Mesendoderm (in vitro differentiated cells): ENCODE measurements at regions not wholly inside any gene's neighbourhood (a gene's known extent, or its start where the extent isn't known, plus 50 kb on each side); places are given as distances from the start of the nearest gene placed in this dataset.
"Not testable (repeated sequence)": the region's sequence is repeated elsewhere in the genome, so short reads cannot be mapped to it uniquely, and the experiment has no call there.

Source experiments
- DNase-seq: peaks from one replicate; pipeline ENCODE4 v3.0.0; 2013
- H2AK5ac ChIP-seq: 2 replicates; pipeline ENCODE4 v1.6.1; 2013; ENCODE audit warnings: low read length, inconsistent platforms
- H2BK120ac ChIP-seq: 2 replicates; pipeline ENCODE4 v1.6.1; 2013; ENCODE audit warnings: low read depth, mild to moderate bottlenecking, low read length, moderate library complexity, mixed read lengths
- H2BK15ac ChIP-seq: replicated peaks from 2 replicates; pipeline ENCODE4 v1.6.1; 2013; ENCODE audit warnings: low read depth, mild to moderate bottlenecking, moderate library complexity
- H2BK5ac ChIP-seq: 2 replicates; pipeline ENCODE4 v1.6.1; 2013; ENCODE audit warnings: low read length, inconsistent platforms
- H3K18ac ChIP-seq: 2 replicates; pipeline ENCODE4 v1.6.1; 2013; ENCODE audit warnings: mild to moderate bottlenecking, low read length, mixed read lengths
- H3K23ac ChIP-seq: one replicate; pipeline ENCODE4 v1.6.1; 2013; ENCODE audit warnings: low read length
- H3K27ac ChIP-seq: 2 replicates; pipeline ENCODE4 v1.5.1; 2013; ENCODE audit warnings: low read depth, mild to moderate bottlenecking, inconsistent platforms, low read length, moderate library complexity
- H3K27me3 ChIP-seq: 2 replicates; pipeline ENCODE4 v1.6.1; 2013; ENCODE audit warnings: low read length, control low read depth, mild to moderate bottlenecking, inconsistent platforms; ENCODE audit not compliant: insufficient read depth, poor library complexity
- H3K36me3 ChIP-seq: 2 replicates; pipeline ENCODE4 v1.6.1; 2013; ENCODE audit warnings: low read length, inconsistent platforms; ENCODE audit not compliant: control insufficient read depth, insufficient read depth
- H3K4ac ChIP-seq: one replicate; pipeline ENCODE4 v1.6.1; 2013; ENCODE audit warnings: low read depth, mild to moderate bottlenecking, low read length, moderate library complexity
- H3K4me1 ChIP-seq: 2 replicates; pipeline ENCODE4 v1.6.1; 2013; ENCODE audit warnings: low read depth, low read length, inconsistent platforms; ENCODE audit not compliant: control insufficient read depth
- H3K4me2 ChIP-seq: 2 replicates; pipeline ENCODE4 v1.6.1; 2013; ENCODE audit warnings: low read length
- H3K4me3 ChIP-seq: 2 replicates; pipeline ENCODE4 v1.5.1; 2013; ENCODE audit warnings: mild to moderate bottlenecking, low read length
- H3K56ac ChIP-seq: one replicate; pipeline ENCODE4 v1.6.1; 2013; ENCODE audit warnings: low read length
- H3K79me1 ChIP-seq: 2 replicates; pipeline ENCODE4 v1.6.1; 2013; ENCODE audit warnings: low read length, inconsistent platforms
- H3K79me2 ChIP-seq: 2 replicates; pipeline ENCODE4 v1.6.1; 2013; ENCODE audit warnings: mild to moderate bottlenecking, low read length; ENCODE audit not compliant: control insufficient read depth, insufficient read depth
- H3K9ac ChIP-seq: 2 replicates; pipeline ENCODE4 v1.6.1; 2013; ENCODE audit warnings: low read length, inconsistent platforms
- H4K5ac ChIP-seq: one replicate; pipeline ENCODE4 v1.6.1; 2013; ENCODE audit warnings: low read length
- H4K8ac ChIP-seq: one replicate; pipeline ENCODE4 v1.6.1; 2013; ENCODE audit warnings: low read depth, mild to moderate bottlenecking, control low read depth, low read length, moderate library complexity
- WGBS: extraction: QIAGEN DNeasy Blood & Tissue Kit; methylation state at CpG from one replicate; pipeline ENCODE4 v1.1.7; 2013; ENCODE audit warnings: low lambda C conversion rate, missing lambda C conversion rate; ENCODE audit not compliant: insufficient coverage; ENCODE audit errors: extremely low coverage; 5-methylcytosine and 5-hydroxymethylcytosine counted together

DNA sequence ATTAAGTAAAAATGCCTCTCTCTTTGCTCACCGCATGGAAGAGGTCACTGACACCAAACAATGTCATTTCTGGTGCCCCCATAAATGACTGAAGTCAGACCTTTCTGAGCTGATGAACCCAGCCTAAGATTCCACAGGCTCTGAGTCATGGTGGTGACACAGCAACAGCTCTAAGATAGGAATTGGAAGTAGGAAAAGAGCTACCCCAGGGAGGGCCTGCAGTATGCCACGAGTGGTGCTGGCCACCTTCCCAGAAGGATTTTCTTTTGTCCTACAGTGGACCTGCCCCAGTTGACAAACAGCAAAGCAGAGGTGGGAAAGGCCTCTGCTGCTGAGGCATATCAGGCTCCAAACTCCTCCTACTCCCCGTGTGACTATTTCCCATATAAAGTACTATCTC lies 208.1 kb downstream of the MINAR1 start:
- no peak overlapping the region for H3K56ac ChIP-seq
- no peaks in the 10 kb centered on the region for H3K27me3 ChIP-seq
- DNase-seq, result peak; percentile 70
- no peak overlapping the region for H2AK5ac ChIP-seq
- no peaks in the 10 kb centered on the region for H3K79me1 ChIP-seq
- no peak overlapping the region for H3K27ac ChIP-seq
- no peak overlapping the region for H3K9ac ChIP-seq
- no peak overlapping the region for H4K5ac ChIP-seq
- H3K4me3 ChIP-seq, result no peak overlapping the region
- no peak overlapping the region for H2BK120ac ChIP-seq
- H3K4me1 ChIP-seq, result peaks cover 8% of the 10 kb centered on the region
- H3K4ac ChIP-seq, result no peak overlapping the region
- no peak overlapping the region for H3K23ac ChIP-seq
- no peaks in the 10 kb centered on the region for H3K36me3 ChIP-seq
- H4K8ac ChIP-seq, result no peak overlapping the region
- H3K4me2 ChIP-seq, result no peak overlapping the region
- no peaks in the 10 kb centered on the region for H3K79me2 ChIP-seq
- H2BK15ac ChIP-seq, result no peak overlapping the region
- H3K18ac ChIP-seq, result no peak overlapping the region
- no CpG with 5 or more reads among the region's 3 CpGs for WGBS
- H2BK5ac ChIP-seq, result no peak overlapping the region

DNA sequence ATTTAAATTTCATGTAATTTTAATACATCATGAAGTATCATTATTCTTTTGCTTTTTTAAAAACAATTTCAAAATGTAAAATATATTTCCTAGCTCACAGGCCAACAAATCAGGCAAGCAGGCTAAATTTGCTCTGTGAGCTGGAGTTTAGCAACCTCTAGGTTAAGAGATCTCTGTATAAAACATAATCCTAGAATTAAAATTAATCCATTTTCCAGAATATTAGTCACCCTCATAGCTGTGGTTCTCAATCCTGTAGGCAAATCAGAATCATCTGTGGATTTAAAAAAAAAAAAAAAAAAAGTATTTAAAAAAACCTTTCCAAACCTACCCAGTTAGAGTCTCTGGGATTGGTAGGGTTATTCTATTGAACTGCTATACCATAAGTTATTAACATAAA lies 209.7 kb downstream of the MINAR1 start:
- H3K56ac ChIP-seq, result no peak overlapping the region

DNA sequence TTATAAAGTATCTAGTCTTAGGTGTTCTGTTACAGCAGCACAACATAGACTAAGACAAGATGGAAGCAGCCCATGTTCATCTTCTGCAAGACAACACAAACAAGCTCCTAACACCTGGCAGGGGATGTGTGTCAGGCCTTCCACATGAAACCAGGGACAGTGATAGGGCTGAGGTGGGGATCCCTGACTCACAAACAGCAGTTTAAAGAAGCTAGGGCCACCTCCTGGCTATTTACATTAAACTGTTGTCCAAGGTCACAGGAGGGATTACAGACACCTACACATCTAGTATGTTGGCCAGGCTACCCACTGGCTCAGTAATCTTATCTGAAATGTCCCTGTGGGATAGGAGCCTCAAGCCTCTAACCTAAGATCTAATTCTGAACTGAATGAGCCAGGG lies 211.3 kb downstream of the MINAR1 start:
- Histone ChIP-seq H3K4me2 (no peak overlapping the region), H2BK15ac (no peak overlapping the region), H3K4ac (no peak overlapping the region), H3K23ac (no peak overlapping the region), H4K5ac (no peak overlapping the region), H3K4me3 (no peak overlapping the region), H2BK5ac (no peak overlapping the region), H3K27ac (no peak overlapping the region), H3K36me3 (no peaks in the 10 kb centered on the region), H3K79me1 (no peaks in the 10 kb centered on the region), H3K9ac (no peak overlapping the region), H3K4me1 (no peaks in the 10 kb centered on the region), H2AK5ac (no peak overlapping the region), H3K56ac (no peak overlapping the region), H2BK120ac (no peak overlapping the region), H4K8ac (no peak overlapping the region), H3K79me2 (no peaks in the 10 kb centered on the region), H3K18ac (no peak overlapping the region), H3K27me3 (no peaks in the 10 kb centered on the region)
- peak; percentile 76 for DNase-seq

More for the DNA sequence above, 209.7 kb downstream of the MINAR1 start:
- no peak overlapping the region for H2BK120ac ChIP-seq
- no peak overlapping the region for H4K5ac ChIP-seq
- no peaks in the 10 kb centered on the region for H3K4me1 ChIP-seq
- no peak overlapping the region for H4K8ac ChIP-seq
- H3K4ac ChIP-seq, result no peak overlapping the region
- H3K27ac ChIP-seq, result no peak overlapping the region
- H2AK5ac ChIP-seq, result no peak overlapping the region
- H3K36me3 ChIP-seq, result no peaks in the 10 kb centered on the region
- no peak overlapping the region for H3K4me2 ChIP-seq
- DNase-seq, result no peak
- H3K27me3 ChIP-seq, result no peaks in the 10 kb centered on the region
- no peak overlapping the region for H2BK15ac ChIP-seq
- H3K79me1 ChIP-seq, result no peaks in the 10 kb centered on the region
- no peak overlapping the region for H3K18ac ChIP-seq
- no peaks in the 10 kb centered on the region for H3K79me2 ChIP-seq
- no peak overlapping the region for H3K23ac ChIP-seq
- no peak overlapping the region for H3K4me3 ChIP-seq
- no peak overlapping the region for H2BK5ac ChIP-seq
- no peak overlapping the region for H3K9ac ChIP-seq

DNA sequence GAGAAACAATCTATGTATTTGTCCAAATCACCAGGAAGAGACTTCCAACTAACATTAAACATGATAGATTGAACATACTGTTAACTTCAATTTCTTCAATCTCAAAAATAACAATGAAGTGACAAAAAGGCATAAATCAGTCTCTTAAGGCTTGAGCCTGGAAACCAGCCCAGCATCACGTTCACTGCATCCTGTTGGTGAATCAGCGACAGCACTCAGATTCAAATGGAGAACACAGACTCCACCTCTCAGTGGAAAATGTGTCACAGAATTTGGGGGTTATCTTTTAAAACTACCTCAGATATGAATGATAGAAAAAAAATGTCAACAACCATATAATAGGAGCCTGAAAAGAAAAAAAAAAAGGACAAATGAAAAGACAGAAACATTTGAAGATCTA lies 212.0 kb downstream of the MINAR1 start:
- Histone ChIP-seq H3K18ac (no peak overlapping the region), H3K27ac (no peak overlapping the region), H3K79me2 (no peaks in the 10 kb centered on the region), H3K23ac (no peak overlapping the region), H2AK5ac (no peak overlapping the region), H2BK120ac (no peak overlapping the region), H2BK15ac (no peak overlapping the region), H4K5ac (no peak overlapping the region), H3K9ac (no peak overlapping the region), H2BK5ac (no peak overlapping the region), H3K56ac (no peak overlapping the region), H3K4ac (no peak overlapping the region), H3K4me3 (no peak overlapping the region), H3K27me3 (no peaks in the 10 kb centered on the region), H4K8ac (no peak overlapping the region), H3K4me1 (no peaks in the 10 kb centered on the region), H3K4me2 (no peak overlapping the region), H3K36me3 (no peaks in the 10 kb centered on the region), H3K79me1 (no peaks in the 10 kb centered on the region)
- no CpG with 5 or more reads among the region's 2 CpGs for WGBS
- DNase-seq, result peak; percentile 15

DNA sequence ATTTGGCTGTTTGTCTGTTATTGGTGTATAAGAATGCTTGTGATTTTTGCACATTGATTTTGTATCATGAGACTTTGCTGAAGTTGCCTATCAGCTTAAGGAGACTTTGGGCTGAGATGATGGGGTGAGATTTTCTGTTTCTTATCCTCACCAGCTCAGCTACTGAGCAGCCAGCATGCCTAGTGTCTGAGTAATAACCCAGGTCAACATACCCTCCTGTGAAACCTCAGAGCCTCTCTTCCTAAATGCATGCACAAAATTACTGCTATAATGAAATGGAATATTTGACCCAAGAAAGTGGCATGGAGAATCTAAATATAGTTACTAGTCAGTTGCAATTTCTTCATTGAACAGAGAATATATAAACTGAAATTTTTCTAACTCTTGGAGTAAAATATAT lies 220.8 kb downstream of the MINAR1 start:
- not testable (repeated sequence) for H3K4me2 ChIP-seq, H3K4me1 ChIP-seq, H4K5ac ChIP-seq, H3K56ac ChIP-seq, H3K23ac ChIP-seq, H3K9ac ChIP-seq, H3K4ac ChIP-seq, H2BK5ac ChIP-seq, H3K18ac ChIP-seq, H2AK5ac ChIP-seq, DNase-seq, H3K27me3 ChIP-seq, H4K8ac ChIP-seq, H2BK120ac ChIP-seq, H3K4me3 ChIP-seq, H3K79me2 ChIP-seq, H3K79me1 ChIP-seq, H2BK15ac ChIP-seq, H3K27ac ChIP-seq, H3K36me3 ChIP-seq

DNA sequence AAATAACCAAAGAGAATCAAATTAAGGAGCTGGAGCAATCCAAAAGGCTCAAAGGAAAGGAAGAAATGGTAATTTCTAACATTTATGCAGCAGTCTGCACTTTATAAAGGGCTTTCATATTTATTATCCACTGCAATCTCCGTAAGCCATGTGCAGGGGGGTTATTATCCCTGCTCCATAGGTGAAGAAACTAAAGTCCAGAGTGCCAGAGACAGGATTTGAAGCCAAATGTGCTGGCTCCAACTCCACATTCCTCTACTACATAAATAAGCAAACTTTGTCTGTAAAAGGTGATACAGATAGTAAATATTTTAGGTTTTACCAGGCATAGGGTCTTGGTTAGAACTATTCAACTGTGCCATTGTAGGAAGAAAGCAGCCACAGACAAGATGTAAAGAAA lies 221.4 kb downstream of the MINAR1 start:
- Histone ChIP-seq H3K79me2 (no peaks in the 10 kb centered on the region), H3K4ac (no peak overlapping the region), H3K4me1 (no peaks in the 10 kb centered on the region), H3K9ac (no peak overlapping the region), H2BK5ac (no peak overlapping the region), H2AK5ac (no peak overlapping the region), H4K8ac (no peak overlapping the region), H2BK15ac (no peak overlapping the region), H3K4me2 (no peak overlapping the region), H4K5ac (no peak overlapping the region), H3K18ac (no peak overlapping the region), H3K36me3 (no peaks in the 10 kb centered on the region), H3K56ac (no peak overlapping the region), H3K27ac (no peak overlapping the region), H2BK120ac (no peak overlapping the region), H3K27me3 (no peaks in the 10 kb centered on the region), H3K4me3 (no peak overlapping the region), H3K79me1 (no peaks in the 10 kb centered on the region), H3K23ac (no peak overlapping the region)
- no CpG with 5 or more reads among the region's 1 CpG for WGBS
- DNase-seq, result no peak
